Duodenal mucosa (tissue), 2 donors: ENCODE measurements at regions not wholly inside any gene's neighbourhood (a gene's known extent, or its start where the extent isn't known, plus 50 kb on each side); places are given as distances from the start of the nearest gene placed in this dataset.

ENCODE experiments used
- H3K27ac ChIP-seq: one replicate; pipeline ENCODE4 v1.7.0; 2013; ENCODE audit warnings: low read depth, low read length
- H3K27me3 ChIP-seq, 2 donors: one replicate each; pipeline ENCODE4 v1.7.0; 2013; ENCODE audit warnings: low read length in 2 of 2, control low read depth in 1 of 2; ENCODE audit not compliant: insufficient read depth in 2 of 2, control insufficient read depth in 1 of 2
- H3K36me3 ChIP-seq, 2 donors: one replicate each; pipeline ENCODE4 v1.7.0; 2013; ENCODE audit warnings: low read length in 2 of 2, control low read depth in 1 of 2; ENCODE audit not compliant: insufficient read depth in 2 of 2, control insufficient read depth in 1 of 2
- H3K4me1 ChIP-seq, 2 donors: one replicate each; pipeline ENCODE4 v1.7.0; 2013; ENCODE audit warnings: low read length in 2 of 2, control low read depth in 1 of 2; ENCODE audit not compliant: insufficient read depth in 2 of 2, control insufficient read depth in 1 of 2
- H3K4me3 ChIP-seq, 2 donors: one replicate each; pipeline ENCODE4 v1.7.0; 2013; ENCODE audit warnings: low read length in 2 of 2, low read depth in 1 of 2
- H3K9ac ChIP-seq, 2 donors: one replicate each; pipeline ENCODE4 v1.7.0; 2013; ENCODE audit warnings: low read length in 2 of 2, low read depth in 1 of 2
- H3K9me3 ChIP-seq, 2 donors: one replicate each; pipeline ENCODE4 v1.7.0; 2013; ENCODE audit warnings: low read length in 2 of 2, control low read depth in 1 of 2; ENCODE audit not compliant: control insufficient read depth in 1 of 2

DNA sequence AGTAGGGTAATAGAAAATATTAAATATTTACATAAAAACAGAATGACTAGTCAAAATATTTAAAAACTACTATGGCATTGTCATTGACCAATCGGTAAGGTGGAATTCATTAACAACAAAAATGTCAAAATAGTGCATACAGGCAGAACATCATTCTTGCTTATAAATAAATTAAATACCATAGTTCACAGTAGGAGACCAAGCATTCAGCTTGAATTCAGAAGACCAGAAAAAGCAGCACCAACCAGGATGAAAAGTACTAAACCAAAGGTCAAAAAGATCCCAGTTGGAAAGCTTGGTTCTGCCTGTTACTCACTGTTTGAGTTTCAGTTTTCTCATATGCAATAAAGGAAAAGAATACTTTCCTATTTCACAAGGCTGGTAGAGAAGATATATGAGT lies 244.3 kb downstream of the OSR1 start:
- Histone ChIP-seq H3K27me3 (no peaks in the 10 kb centered on the region), H3K4me3 (no peak overlapping the region), H3K4me1 (no peaks in the 10 kb centered on the region), H3K9ac (no peak overlapping the region), H3K9me3 (no peaks in the 10 kb centered on the region), H3K27ac (no peak overlapping the region), H3K36me3 (no peaks in the 10 kb centered on the region)

GRCh38 chr2:19111354-19111753 lies 247.1 kb downstream of the OSR1 start:
- H3K4me3 ChIP-seq: no peak overlapping the region
- H3K27me3 ChIP-seq: no peaks in the 10 kb centered on the region
- H3K4me1 ChIP-seq: no peaks in the 10 kb centered on the region
- no peak overlapping the region for H3K27ac ChIP-seq
- H3K9ac ChIP-seq: no peak overlapping the region
- H3K9me3 ChIP-seq: no peaks in the 10 kb centered on the region
- no peaks in the 10 kb centered on the region for H3K36me3 ChIP-seq

DNA sequence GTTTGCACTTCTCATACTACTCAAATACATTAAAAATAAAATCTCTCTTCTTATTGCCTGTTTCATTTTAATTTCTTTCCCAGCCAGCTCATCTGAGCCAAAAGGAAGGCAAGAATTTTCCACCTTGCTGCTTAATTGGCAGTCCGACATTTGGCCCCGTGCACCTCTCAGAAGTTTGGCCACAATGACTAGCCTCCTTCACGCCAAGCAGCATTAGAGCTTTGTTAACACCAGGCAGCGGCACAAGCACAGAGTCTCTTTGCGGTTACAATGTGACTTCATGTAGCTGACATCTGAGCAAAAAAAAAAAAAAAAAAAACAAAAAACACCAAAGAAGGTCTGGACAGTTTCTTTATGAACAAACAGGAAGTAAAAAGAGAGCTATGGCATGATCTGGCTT lies 248.9 kb downstream of the OSR1 start:
- H3K9ac ChIP-seq: no peak overlapping the region
- H3K4me1 ChIP-seq: no peaks in the 10 kb centered on the region
- no peaks in the 10 kb centered on the region for H3K27me3 ChIP-seq
- H3K36me3 ChIP-seq: no peaks in the 10 kb centered on the region
- H3K4me3 ChIP-seq: no peak overlapping the region
- no peak overlapping the region for H3K27ac ChIP-seq
- H3K9me3 ChIP-seq: no peaks in the 10 kb centered on the region

- Histone ChIP-seq H3K27ac (no peak overlapping the region), H3K9ac (no peak overlapping the region), H3K27me3 (no peaks in the 10 kb centered on the region), H3K9me3 (no peaks in the 10 kb centered on the region), H3K36me3 (no peaks in the 10 kb centered on the region), H3K4me1 (no peaks in the 10 kb centered on the region), H3K4me3 (no peak overlapping the region)
Observed at GRCh38 chr2:19106376-19106775, 252.0 kb downstream of the OSR1 start.

DNA sequence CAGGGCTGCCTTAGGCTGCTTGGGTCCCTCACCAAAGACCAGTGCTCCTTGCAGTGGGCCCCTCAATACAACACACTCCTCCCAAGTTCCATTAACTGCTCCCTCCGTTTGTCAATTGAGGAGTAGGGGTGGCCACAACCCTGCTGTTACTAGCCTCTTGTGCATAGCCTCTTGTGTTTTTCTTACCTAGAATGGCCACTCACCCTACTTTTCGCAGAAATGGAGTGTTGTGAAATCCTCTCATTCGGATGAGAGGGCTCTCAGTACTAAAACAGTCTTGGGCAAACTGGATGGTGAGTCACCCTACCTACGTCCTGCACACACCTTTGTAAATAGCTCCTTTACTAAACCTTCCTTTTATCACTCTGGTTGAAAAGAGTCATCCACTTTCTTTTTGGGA lies 253.9 kb downstream of the OSR1 start:
- H3K9me3 ChIP-seq: no peaks in the 10 kb centered on the region
- H3K27ac ChIP-seq: no peak overlapping the region
- H3K27me3 ChIP-seq: no peaks in the 10 kb centered on the region
- no peak overlapping the region for H3K4me3 ChIP-seq
- no peak overlapping the region for H3K9ac ChIP-seq
- no peaks in the 10 kb centered on the region for H3K36me3 ChIP-seq
- no peaks in the 10 kb centered on the region for H3K4me1 ChIP-seq

GRCh38 chr2:19102696-19103423 lies 255.6 kb downstream of the OSR1 start:
- Histone ChIP-seq H3K9me3 (no peaks in the 10 kb centered on the region), H3K27me3 (no peaks in the 10 kb centered on the region), H3K27ac (no peak overlapping the region), H3K4me3 (no peak overlapping the region), H3K9ac (no peak overlapping the region), H3K4me1 (no peaks in the 10 kb centered on the region), H3K36me3 (no peaks in the 10 kb centered on the region)

DNA sequence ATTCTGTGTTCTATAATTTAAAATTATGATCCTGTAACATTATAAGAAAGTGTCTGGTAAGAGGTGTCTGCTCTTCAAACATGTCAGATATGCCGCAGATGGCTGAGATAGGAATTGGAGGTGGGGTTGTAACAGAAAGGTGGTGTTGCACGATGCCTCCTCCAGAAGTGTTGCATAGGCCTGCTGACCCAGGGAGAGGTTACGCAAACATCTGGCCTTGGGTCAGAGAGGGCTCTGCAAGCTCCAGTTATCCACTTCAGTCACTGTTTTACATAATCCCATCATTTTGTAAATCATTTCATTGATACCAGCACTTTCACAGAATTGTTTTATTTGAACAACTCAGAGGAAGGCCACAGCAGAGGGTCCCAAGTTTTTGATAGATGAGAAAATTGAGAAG lies 256.5 kb downstream of the OSR1 start:
- Histone ChIP-seq H3K9ac (no peak overlapping the region), H3K4me3 (no peak overlapping the region), H3K4me1 (no peaks in the 10 kb centered on the region), H3K27ac (no peak overlapping the region), H3K9me3 (no peaks in the 10 kb centered on the region), H3K27me3 (no peaks in the 10 kb centered on the region), H3K36me3 (no peaks in the 10 kb centered on the region)

DNA sequence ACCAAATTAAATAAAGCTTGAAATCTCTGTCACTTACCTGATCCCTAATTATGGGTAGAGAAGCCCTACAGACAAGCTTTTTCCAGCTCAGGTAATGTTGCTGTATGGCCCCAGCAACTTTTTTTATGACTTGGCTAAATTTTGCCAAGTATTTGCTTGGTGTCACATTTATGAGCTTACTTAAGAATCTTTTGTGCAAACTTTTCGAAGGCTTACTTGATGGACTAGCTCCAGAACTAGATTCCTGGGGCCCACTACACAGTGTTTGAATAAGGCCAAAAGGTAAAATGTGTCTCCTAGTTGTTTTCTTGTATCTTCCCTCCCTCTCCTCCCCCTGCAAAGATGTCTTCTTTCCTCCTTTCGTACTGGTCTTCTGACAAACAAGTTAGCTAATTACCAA lies 257.9 kb downstream of the OSR1 start:
- Histone ChIP-seq H3K27ac (no peak overlapping the region), H3K27me3 (no peaks in the 10 kb centered on the region), H3K4me3 (no peak overlapping the region), H3K9me3 (no peaks in the 10 kb centered on the region), H3K9ac (no peak overlapping the region), H3K4me1 (no peaks in the 10 kb centered on the region), H3K36me3 (no peaks in the 10 kb centered on the region)

DNA sequence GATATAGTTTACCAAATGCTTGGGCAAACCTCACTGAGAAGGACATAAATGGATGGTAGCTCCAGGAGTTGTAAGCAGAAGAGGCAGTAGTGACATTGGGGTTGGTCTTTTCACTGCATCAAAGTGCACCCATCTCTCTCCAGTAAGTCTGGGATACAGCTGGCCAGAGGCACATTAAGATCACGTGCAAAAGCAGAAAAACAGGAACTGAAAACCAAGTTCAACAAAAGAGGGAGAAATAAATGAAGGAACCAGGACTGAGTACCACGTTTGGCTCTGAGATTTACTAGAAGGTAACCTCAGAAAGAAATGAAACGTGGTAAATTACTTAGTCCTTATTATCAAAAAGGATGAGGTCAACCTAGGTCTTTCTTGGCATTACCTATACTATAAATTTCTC lies 259.2 kb downstream of the OSR1 start:
- no peak overlapping the region for H3K9ac ChIP-seq
- H3K36me3 ChIP-seq: no peaks in the 10 kb centered on the region
- no peaks in the 10 kb centered on the region for H3K27me3 ChIP-seq
- H3K27ac ChIP-seq: no peak overlapping the region
- H3K4me1 ChIP-seq: no peaks in the 10 kb centered on the region
- no peak overlapping the region for H3K4me3 ChIP-seq
- H3K9me3 ChIP-seq: no peaks in the 10 kb centered on the region

DNA sequence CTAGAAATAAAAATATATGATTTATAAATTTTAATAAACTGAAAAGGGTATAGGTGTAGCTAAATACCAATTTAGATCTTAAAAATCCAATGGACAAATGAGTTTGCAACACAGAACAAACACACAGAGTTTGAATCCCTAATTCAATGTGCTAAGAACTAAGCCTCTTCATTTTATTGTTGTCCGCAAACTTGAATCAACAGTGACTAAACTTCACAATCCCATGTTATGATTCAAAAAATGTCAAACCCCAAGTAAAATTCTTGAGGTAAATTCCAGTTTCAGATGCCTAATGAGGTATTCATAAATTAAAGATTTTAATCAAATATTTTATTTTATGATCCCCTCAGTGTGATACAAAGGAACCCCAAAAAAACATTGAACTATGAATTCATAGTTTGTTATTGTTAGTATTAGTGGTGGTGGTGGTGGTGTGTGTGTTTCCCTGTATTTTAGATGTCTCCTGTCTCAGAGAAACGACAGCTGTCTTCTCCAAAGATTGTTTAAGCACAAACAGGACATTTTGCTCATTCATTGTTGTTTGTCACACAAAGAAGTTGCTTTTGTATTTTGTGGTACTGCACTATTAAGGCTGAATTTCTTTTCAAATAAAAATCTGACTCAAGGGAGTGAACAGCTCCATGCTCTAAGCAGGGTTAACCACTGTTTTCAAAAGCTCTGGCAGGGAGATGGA lies 259.8 kb downstream of the OSR1 start:
- Histone ChIP-seq H3K9ac (no peak overlapping the region), H3K27ac (no peak overlapping the region), H3K36me3 (no peaks in the 10 kb centered on the region), H3K9me3 (no peaks in the 10 kb centered on the region), H3K4me1 (no peaks in the 10 kb centered on the region), H3K27me3 (no peaks in the 10 kb centered on the region), H3K4me3 (no peak overlapping the region)
